Smooth muscle cell (in vitro differentiated cells): ENCODE measurements at regions not wholly inside any gene's neighbourhood (a gene's known extent, or its start where the extent isn't known, plus 50 kb on each side); places are given as distances from the start of the nearest gene placed in this dataset.

Experiments
- DNase-seq: peaks from one replicate; lab custom pipeline; 2025; ENCODE audit not compliant: unreplicated experiment; lab: John Stamatoyannopoulos, UW
- H2AFZ ChIP-seq: fragments of 200-600 bp; sonication (generic); 2 replicates; pipeline ENCODE4 v1.6.0; 2016; ENCODE audit warnings: antibody characterized with exemption, low read depth, mild to moderate bottlenecking
- H3F3A ChIP-seq: fragments of 200-600 bp; sonication (generic); 2 replicates; pipeline ENCODE4 v1.6.0; 2017; ENCODE audit warnings: antibody characterized with exemption, low read depth
- H3K27ac ChIP-seq: fragments of 200-600 bp; sonication (generic); 2 replicates; pipeline ENCODE4 v1.5.1; 2016; ENCODE audit warnings: low read depth, mild to moderate bottlenecking
- H3K27me3 ChIP-seq: fragments of 200-600 bp; sonication (generic); 2 replicates; pipeline ENCODE4 v1.6.1; 2016; ENCODE audit warnings: low read depth, mild to moderate bottlenecking
- H3K36me3 ChIP-seq: fragments of 200-600 bp; sonication (generic); 2 replicates; pipeline ENCODE4 v1.5.1; 2016; ENCODE audit warnings: low read depth
- H3K4me1 ChIP-seq: fragments of 200-600 bp; sonication (generic); 2 replicates; pipeline ENCODE4 v1.5.1; 2016; ENCODE audit warnings: low read depth
- H3K4me2 ChIP-seq: fragments of 200-600 bp; sonication (generic); 2 replicates; pipeline ENCODE4 v1.6.0; 2016; ENCODE audit warnings: mild to moderate bottlenecking
- H3K4me3 ChIP-seq: fragments of 200-600 bp; sonication (generic); 2 replicates; pipeline ENCODE4 v1.5.1; 2016; ENCODE audit warnings: mild to moderate bottlenecking
- H3K79me2 ChIP-seq: fragments of 200-600 bp; sonication (generic); 2 replicates; pipeline ENCODE4 v1.6.0; 2016; ENCODE audit warnings: low read depth, mild to moderate bottlenecking
- H3K9ac ChIP-seq: fragments of 200-600 bp; sonication (generic); 2 replicates; pipeline ENCODE4 v1.6.0; 2016; ENCODE audit warnings: low read depth
- H3K9me3 ChIP-seq: fragments of 200-600 bp; sonication (generic); replicated peaks from 2 replicates; pipeline ENCODE4 v1.5.1; 2016; ENCODE audit warnings: low read depth
- H4K20me1 ChIP-seq: fragments of 200-600 bp; sonication (generic); 2 replicates; pipeline ENCODE4 v1.6.0; 2016; ENCODE audit warnings: low read depth
- CTCF ChIP-seq: fragments of 200-600 bp; sonication (generic); IDR thresholded peaks from 2 replicates; pipeline ENCODE4 v1.5.1; 2017; ENCODE audit warnings: borderline replicate concordance, mild to moderate bottlenecking, antibody characterized with exemption; ENCODE audit not compliant: insufficient read depth, poor library complexity, severe bottlenecking
- WGBS: methylation state at CpG from one replicate; pipeline ENCODE4 v1.1.7; 2016; ENCODE audit warnings: low lambda C conversion rate; 5-methylcytosine and 5-hydroxymethylcytosine counted together

GRCh38 chr2:192828175-192828574, 633.4 kb upstream of the TMEFF2 start:
- Histone ChIP-seq H3K4me3 (no peak overlapping the region), H3K9me3 (no peaks in the 10 kb centered on the region), H3K4me1 (no peaks in the 10 kb centered on the region), H3K27ac (no peak overlapping the region), H3K4me2 (no peak overlapping the region), H3K9ac (no peak overlapping the region), H2AFZ (no peak overlapping the region), H3K79me2 (no peaks in the 10 kb centered on the region), H3F3A (no peaks in the 10 kb centered on the region), H3K36me3 (no peaks in the 10 kb centered on the region), H3K27me3 (no peaks in the 10 kb centered on the region), H4K20me1 (no peaks in the 10 kb centered on the region)
- 95% methylated on average over 8 of the region's 8 CpGs for WGBS
- no peak for DNase-seq
- no peak for TF ChIP-seq CTCF

- no peak overlapping the region for H2AFZ ChIP-seq
- no peak for DNase-seq
- H3K4me2 ChIP-seq: no peak overlapping the region
- no peak overlapping the region for H3K4me3 ChIP-seq
- no peak overlapping the region for H3K9ac ChIP-seq
- H3K27me3 ChIP-seq: no peaks in the 10 kb centered on the region
- WGBS: 95% methylated on average over 10 of the region's 10 CpGs
- H3K9me3 ChIP-seq: no peaks in the 10 kb centered on the region
- H3K27ac ChIP-seq: no peak overlapping the region
- H3K79me2 ChIP-seq: no peaks in the 10 kb centered on the region
- no peaks in the 10 kb centered on the region for H3K4me1 ChIP-seq
- no peaks in the 10 kb centered on the region for H4K20me1 ChIP-seq
- H3F3A ChIP-seq: no peaks in the 10 kb centered on the region
- H3K36me3 ChIP-seq: no peaks in the 10 kb centered on the region
- TF ChIP-seq CTCF: no peak
Measured at GRCh38 chr2:192827735-192828134, 633.0 kb upstream of the TMEFF2 start.

GRCh38 chr2:192814376-192814775, 619.6 kb upstream of the TMEFF2 start:
- 66% methylated on average over 1 of the region's 1 CpG for WGBS
- H3K9me3 ChIP-seq: no peaks in the 10 kb centered on the region
- no peak for DNase-seq
- peaks cover 8% of the 10 kb centered on the region for H3K4me1 ChIP-seq
- TF ChIP-seq CTCF: no peak
- H3F3A ChIP-seq: no peaks in the 10 kb centered on the region
- no peaks in the 10 kb centered on the region for H3K27me3 ChIP-seq
- no peaks in the 10 kb centered on the region for H3K36me3 ChIP-seq
- no peak overlapping the region for H3K4me2 ChIP-seq
- H3K79me2 ChIP-seq: no peaks in the 10 kb centered on the region
- no peak overlapping the region for H2AFZ ChIP-seq
- no peak overlapping the region for H3K4me3 ChIP-seq
- no peak overlapping the region for H3K9ac ChIP-seq
- no peak overlapping the region for H3K27ac ChIP-seq
- H4K20me1 ChIP-seq: no peaks in the 10 kb centered on the region

GRCh38 chr2:192813341-192813740, 618.6 kb upstream of the TMEFF2 start:
- Histone ChIP-seq H3K9me3 (no peaks in the 10 kb centered on the region), H3K4me3 (no peak overlapping the region), H3K27me3 (no peaks in the 10 kb centered on the region), H2AFZ (no peak overlapping the region), H3K27ac (no peak overlapping the region), H3K9ac (no peak overlapping the region), H3K4me1 (peaks cover 8% of the 10 kb centered on the region), H3F3A (no peaks in the 10 kb centered on the region), H3K36me3 (no peaks in the 10 kb centered on the region), H3K4me2 (no peak overlapping the region), H4K20me1 (no peaks in the 10 kb centered on the region), H3K79me2 (no peaks in the 10 kb centered on the region)
- no peak for DNase-seq
- no peak for TF ChIP-seq CTCF
